ENCODE measurements at regions not wholly inside any gene's neighbourhood (a gene's known extent, or its start where the extent isn't known, plus 50 kb on each side); places are given as distances from the start of the nearest gene placed in this dataset.

- DNase-seq (ENCODE audit: low spot score) = no peak
Observed at GRCh38 chr14:53515276-53515675, 362.2 kb upstream of the DDHD1 start.

GRCh38 chr14:53514197-53514596 is 361.1 kb upstream of the DDHD1 start:
- Mint-ChIP-seq H3K36me3 (ENCODE audit: low read depth, unreplicated experiment) (no peaks in the 10 kb centered on the region), H3K27ac (ENCODE audit: unreplicated experiment) (no peak overlapping the region), H3K9me3 (ENCODE audit: unreplicated experiment) (no peaks in the 10 kb centered on the region), H3K4me1 (ENCODE audit: unreplicated experiment) (no peaks in the 10 kb centered on the region), H3K4me3 (ENCODE audit: unreplicated experiment) (no peak overlapping the region), H3K27me3 (ENCODE audit: unreplicated experiment) (no peaks in the 10 kb centered on the region)
- DNase-seq (ENCODE audit: low spot score) = no peak
- no peak for TF ChIP-seq CTCF (IDR thresholded peaks at IDR 0.05; ENCODE audit: unreplicated experiment)

More at GRCh38 chr14:53515276-53515675, 362.2 kb upstream of the DDHD1 start:
- no peak for TF ChIP-seq CTCF (IDR thresholded peaks at IDR 0.05; ENCODE audit: unreplicated experiment)
- H3K27me3 Mint-ChIP-seq (ENCODE audit: unreplicated experiment) = no peaks in the 10 kb centered on the region
- H3K4me3 Mint-ChIP-seq (ENCODE audit: unreplicated experiment) = no peak overlapping the region
- no peaks in the 10 kb centered on the region for H3K9me3 Mint-ChIP-seq (ENCODE audit: unreplicated experiment)
- H3K4me1 Mint-ChIP-seq (ENCODE audit: unreplicated experiment) = no peaks in the 10 kb centered on the region
- H3K36me3 Mint-ChIP-seq (ENCODE audit: low read depth, unreplicated experiment) = no peaks in the 10 kb centered on the region
- no peak overlapping the region for H3K27ac Mint-ChIP-seq (ENCODE audit: unreplicated experiment)

- H3K4me3 Mint-ChIP-seq (ENCODE audit: unreplicated experiment) = no peak overlapping the region
- no peaks in the 10 kb centered on the region for H3K9me3 Mint-ChIP-seq (ENCODE audit: unreplicated experiment)
- H3K36me3 Mint-ChIP-seq (ENCODE audit: low read depth, unreplicated experiment) = no peaks in the 10 kb centered on the region
- H3K27ac Mint-ChIP-seq (ENCODE audit: unreplicated experiment) = no peak overlapping the region
- H3K4me1 Mint-ChIP-seq (ENCODE audit: unreplicated experiment) = no peaks in the 10 kb centered on the region
- H3K27me3 Mint-ChIP-seq (ENCODE audit: unreplicated experiment) = no peaks in the 10 kb centered on the region
- DNase-seq (ENCODE audit: low spot score) = no peak
- no peak for TF ChIP-seq CTCF (IDR thresholded peaks at IDR 0.05; ENCODE audit: unreplicated experiment)
Observed at GRCh38 chr14:53510281-53510912, 357.3 kb upstream of the DDHD1 start.

- DNase-seq (ENCODE audit: low spot score) = no peak
- H3K9me3 Mint-ChIP-seq (ENCODE audit: unreplicated experiment) = no peaks in the 10 kb centered on the region
- H3K27ac Mint-ChIP-seq (ENCODE audit: unreplicated experiment) = no peak overlapping the region
- H3K4me3 Mint-ChIP-seq (ENCODE audit: unreplicated experiment) = no peak overlapping the region
- TF ChIP-seq CTCF (IDR thresholded peaks at IDR 0.05; ENCODE audit: unreplicated experiment) = no peak
- no peaks in the 10 kb centered on the region for H3K27me3 Mint-ChIP-seq (ENCODE audit: unreplicated experiment)
- H3K36me3 Mint-ChIP-seq (ENCODE audit: low read depth, unreplicated experiment) = no peaks in the 10 kb centered on the region
- H3K4me1 Mint-ChIP-seq (ENCODE audit: unreplicated experiment) = no peaks in the 10 kb centered on the region
Observed at GRCh38 chr14:53509276-53510244, 356.4 kb upstream of the DDHD1 start.

Measured in endothelial cell (in vitro differentiated cells).